Caco-2 (cell line): ENCODE measurements at regions not wholly inside any gene's neighbourhood (a gene's known extent, or its start where the extent isn't known, plus 50 kb on each side); places are given as distances from the start of the nearest gene placed in this dataset.

Experiments
- BruUV-seq: library from RNA; stranded (reverse); fragments of 400-500 nt; replicated peaks from 2 replicates; lab custom pipeline; 2021; lab: Mats Ljungman, UMichigan
- CTCF ChIA-PET: fragments of 300-600 bp; sonication (Branson Sonifier 250); formaldehyde crosslinking; loops from one replicate; lab custom pipeline; 2022; ENCODE audit warnings: antibody characterized with exemption; lab: Charles Lee
- POLR2A ChIA-PET: fragments of 300-600 bp; sonication (Branson Sonifier 250); formaldehyde crosslinking; loops from one replicate; lab custom pipeline; 2022; ENCODE audit warnings: antibody characterized with exemption; lab: Charles Lee
- DNase-seq, 2 experiments: peaks; one replicate each; pipeline versions ENCODE4 v3.0.0 to v3.0.0-alpha.2; 2020 to 2022
- H3K27me3 ChIP-seq: replicated peaks from 2 replicates; pipeline ENCODE4 v1.6.0; 2011; ENCODE audit warnings: low read length; ENCODE audit not compliant: control insufficient read depth, insufficient read depth
- H3K36me3 ChIP-seq: 2 replicates; pipeline ENCODE4 v1.5.1; 2011; ENCODE audit warnings: low read length; ENCODE audit not compliant: control insufficient read depth, insufficient read depth
- H3K4me1 ChIP-seq: fragments of 250-450 bp; sonication (Bioruptor Pico); 2 replicates; pipeline ENCODE4 v1.5.1; 2020; ENCODE audit warnings: mild to moderate bottlenecking
- H3K4me3 ChIP-seq: 2 replicates; pipeline ENCODE4 v1.5.1; 2011; ENCODE audit warnings: low read depth, mild to moderate bottlenecking, control low read depth, low read length
- H3K9me3 ChIP-seq: fragments of 250-450 bp; sonication (Bioruptor Pico); 2 replicates; pipeline ENCODE4 v1.5.1; 2020; ENCODE audit warnings: mild to moderate bottlenecking, moderate library complexity
- H3K27ac Mint-ChIP-seq: one replicate; pipeline ENCODE4 v1.8.0; 2022; ENCODE audit warnings: mixed read lengths; ENCODE audit not compliant: unreplicated experiment
- H3K27me3 Mint-ChIP-seq: one replicate; pipeline ENCODE4 v1.8.0; 2022; ENCODE audit warnings: mixed read lengths; ENCODE audit not compliant: insufficient read depth, unreplicated experiment
- H3K36me3 Mint-ChIP-seq: one replicate; pipeline ENCODE4 v1.8.0; 2022; ENCODE audit warnings: mild to moderate bottlenecking, mixed read lengths; ENCODE audit not compliant: insufficient read depth, unreplicated experiment
- H3K4me1 Mint-ChIP-seq: one replicate; pipeline ENCODE4 v1.8.0; 2022; ENCODE audit warnings: low read depth, mixed read lengths; ENCODE audit not compliant: unreplicated experiment
- H3K4me3 Mint-ChIP-seq: one replicate; pipeline ENCODE4 v1.8.0; 2022; ENCODE audit warnings: mild to moderate bottlenecking, moderate library complexity, mixed read lengths; ENCODE audit not compliant: unreplicated experiment
- H3K9me3 Mint-ChIP-seq: one replicate; pipeline ENCODE4 v1.8.0; 2022; ENCODE audit warnings: mixed read lengths; ENCODE audit not compliant: unreplicated experiment
- intact Hi-C: fragments of 100-400 bp; cut with micrococcal nuclease; formaldehyde crosslinking; loops from one replicate; pipeline ENCODE4 v1.10.0; 2022; ENCODE audit not compliant: unreplicated experiment
- TF ChIP-seq, protein P1 (sequence below), 2 experiments: fragments of 200-600 bp in 1 of 2; IDR thresholded peaks; 1 replicate in 1 of 2; 2 replicates in 1 of 2; pipeline versions ENCODE4 v1.5.1 to v1.8.0; 2011 to 2022; ENCODE audit warnings: antibody characterized with exemption in 1 of 2, control low read depth in 1 of 2, inconsistent platforms in 1 of 2, low read depth in 1 of 2, low read length in 1 of 2, mild to moderate bottlenecking in 1 of 2, moderate library complexity in 1 of 2; ENCODE audit not compliant: insufficient read depth in 1 of 2, severe bottlenecking in 1 of 2, unreplicated experiment in 1 of 2

DNA sequence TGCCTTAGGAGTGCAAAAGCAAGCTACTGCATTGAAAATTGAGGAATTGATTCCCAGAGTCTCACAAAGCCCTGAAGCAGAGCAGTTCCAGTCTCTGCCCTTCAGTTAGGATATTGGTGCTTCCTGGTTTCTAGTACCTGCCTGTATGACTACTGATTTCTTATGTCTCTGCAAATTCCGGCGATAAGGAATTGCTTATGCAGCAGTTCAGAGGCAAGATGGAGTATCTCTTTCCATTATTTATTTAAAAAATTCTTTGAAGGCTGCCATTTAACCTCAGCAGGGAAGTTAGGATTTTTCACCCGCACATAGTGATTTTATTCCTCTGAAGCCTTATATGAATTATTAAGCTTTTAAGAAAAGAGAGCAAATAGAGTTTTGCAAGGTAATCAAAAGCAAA, 184.9 kb upstream of the SSTR1 start:
- no peak overlapping the region for H3K27ac Mint-ChIP-seq
- intact Hi-C loops: no loop called here
- no peaks in the 10 kb centered on the region for H3K9me3 Mint-ChIP-seq
- H3K36me3 Mint-ChIP-seq: no peaks in the 10 kb centered on the region
- Histone ChIP-seq H3K4me1 (no peaks in the 10 kb centered on the region), H3K9me3 (no peaks in the 10 kb centered on the region), H3K36me3 (no peaks in the 10 kb centered on the region), H3K27me3 (no peaks in the 10 kb centered on the region), H3K4me3 (no peak overlapping the region)
- no TSS peak for BruUV-seq
- no peaks in the 10 kb centered on the region for H3K4me1 Mint-ChIP-seq
- no peak for DNase-seq
- TF ChIP-seq, protein P1, sequence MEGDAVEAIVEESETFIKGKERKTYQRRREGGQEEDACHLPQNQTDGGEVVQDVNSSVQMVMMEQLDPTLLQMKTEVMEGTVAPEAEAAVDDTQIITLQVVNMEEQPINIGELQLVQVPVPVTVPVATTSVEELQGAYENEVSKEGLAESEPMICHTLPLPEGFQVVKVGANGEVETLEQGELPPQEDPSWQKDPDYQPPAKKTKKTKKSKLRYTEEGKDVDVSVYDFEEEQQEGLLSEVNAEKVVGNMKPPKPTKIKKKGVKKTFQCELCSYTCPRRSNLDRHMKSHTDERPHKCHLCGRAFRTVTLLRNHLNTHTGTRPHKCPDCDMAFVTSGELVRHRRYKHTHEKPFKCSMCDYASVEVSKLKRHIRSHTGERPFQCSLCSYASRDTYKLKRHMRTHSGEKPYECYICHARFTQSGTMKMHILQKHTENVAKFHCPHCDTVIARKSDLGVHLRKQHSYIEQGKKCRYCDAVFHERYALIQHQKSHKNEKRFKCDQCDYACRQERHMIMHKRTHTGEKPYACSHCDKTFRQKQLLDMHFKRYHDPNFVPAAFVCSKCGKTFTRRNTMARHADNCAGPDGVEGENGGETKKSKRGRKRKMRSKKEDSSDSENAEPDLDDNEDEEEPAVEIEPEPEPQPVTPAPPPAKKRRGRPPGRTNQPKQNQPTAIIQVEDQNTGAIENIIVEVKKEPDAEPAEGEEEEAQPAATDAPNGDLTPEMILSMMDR (IDR thresholded peaks at IDR 0.05; ENCODE audit: insufficient read depth in 1 of 2, low read depth in 1 of 2, low read length in 1 of 2, severe bottlenecking in 1 of 2, unreplicated experiment in 1 of 2): no peak
- peaks cover 2% of the 10 kb centered on the region for H3K27me3 Mint-ChIP-seq
- CTCF ChIA-PET: no interaction called here
- POLR2A ChIA-PET: no interaction called here
- no peak overlapping the region for H3K4me3 Mint-ChIP-seq

DNA sequence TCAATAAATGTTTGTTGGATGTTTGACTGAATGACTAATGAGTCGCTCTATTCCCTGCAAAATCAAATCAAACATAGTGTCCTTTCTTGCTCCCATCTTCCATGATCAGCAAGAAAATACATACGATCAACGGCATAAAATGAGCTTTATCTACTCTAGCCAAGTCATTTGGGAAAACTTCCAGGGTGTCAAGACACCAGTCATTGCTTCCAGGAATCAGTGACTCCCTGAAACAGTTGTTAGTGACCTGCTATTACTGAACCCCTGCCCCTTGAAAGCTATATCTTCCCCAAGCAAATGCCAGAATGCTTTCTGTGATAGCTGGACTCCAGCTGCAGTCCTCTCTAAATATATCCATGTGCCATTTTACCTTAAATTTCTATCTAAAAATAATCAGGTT, 169.5 kb upstream of the SSTR1 start:
- no peaks in the 10 kb centered on the region for H3K27me3 ChIP-seq
- ChIA-PET POLR2A (interaction anchor here (0.8 kb wide), 1 partner anchor 132 kb away, joined by 3 read pairs; no protein-coding TSS in a partner anchor), CTCF (no interaction called here)
- H3K9me3 Mint-ChIP-seq: no peaks in the 10 kb centered on the region
- H3K9me3 ChIP-seq: no peaks in the 10 kb centered on the region
- H3K27me3 Mint-ChIP-seq: no peaks in the 10 kb centered on the region
- intact Hi-C loops: no loop called here
- no peak overlapping the region for H3K4me3 ChIP-seq
- H3K4me3 Mint-ChIP-seq: no peak overlapping the region
- no peaks in the 10 kb centered on the region for H3K36me3 ChIP-seq
- H3K27ac Mint-ChIP-seq: no peak overlapping the region
- no TSS peak for BruUV-seq
- H3K36me3 Mint-ChIP-seq: no peaks in the 10 kb centered on the region
- H3K4me1 ChIP-seq: 0 out of 2 replicates have a peak, but pooled peaks cover 5% of the 10 kb centered on the region
- TF ChIP-seq, protein P1 (IDR thresholded peaks at IDR 0.05; ENCODE audit: insufficient read depth in 1 of 2, low read depth in 1 of 2, low read length in 1 of 2, severe bottlenecking in 1 of 2, unreplicated experiment in 1 of 2): no peak
- H3K4me1 Mint-ChIP-seq: no peaks in the 10 kb centered on the region
- DNase-seq: no peak

DNA sequence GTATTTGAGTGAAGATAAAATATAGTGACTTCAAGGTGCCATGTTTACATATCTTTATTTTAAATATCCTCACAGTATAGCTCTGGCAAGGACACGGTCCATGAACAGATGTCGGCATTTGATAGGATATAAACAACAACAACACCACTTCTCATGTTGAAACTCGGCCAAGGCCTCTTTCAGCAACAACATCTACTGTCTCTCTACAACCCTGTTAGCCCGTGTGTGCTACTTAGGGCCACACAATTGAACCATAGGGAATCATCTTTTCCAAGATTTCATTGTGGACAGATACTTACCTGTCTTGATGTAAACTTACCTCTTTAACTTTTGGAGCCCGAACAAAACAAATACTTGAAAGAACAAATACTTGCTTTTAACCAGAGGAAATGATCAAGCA, 168.7 kb upstream of the SSTR1 start:
- Mint-ChIP-seq H3K36me3 (no peaks in the 10 kb centered on the region), H3K27me3 (no peaks in the 10 kb centered on the region), H3K4me1 (no peaks in the 10 kb centered on the region), H3K4me3 (no peak overlapping the region), H3K9me3 (no peaks in the 10 kb centered on the region), H3K27ac (no peak overlapping the region)
- no peaks in the 10 kb centered on the region for H3K27me3 ChIP-seq
- intact Hi-C loops: no loop called here
- H3K36me3 ChIP-seq: no peaks in the 10 kb centered on the region
- 0 out of 2 replicates have a peak, but pooled peaks cover 5% of the 10 kb centered on the region for H3K4me1 ChIP-seq
- H3K4me3 ChIP-seq: no peak overlapping the region
- ChIA-PET POLR2A (no interaction called here), CTCF (no interaction called here)
- TF ChIP-seq, protein P1 (IDR thresholded peaks at IDR 0.05; ENCODE audit: insufficient read depth in 1 of 2, low read depth in 1 of 2, low read length in 1 of 2, severe bottlenecking in 1 of 2, unreplicated experiment in 1 of 2): no peak
- no peaks in the 10 kb centered on the region for H3K9me3 ChIP-seq
- no TSS peak for BruUV-seq
- DNase-seq: no peak
